MM.1S (cell line): ENCODE measurements at regions not wholly inside any gene's neighbourhood (a gene's known extent, or its start where the extent isn't known, plus 50 kb on each side); places are given as distances from the start of the nearest gene placed in this dataset.

Experiments used
- DNase-seq: peaks from one replicate; pipeline ENCODE4 v3.0.0-alpha.2; 2015
- H2AFZ ChIP-seq: fragments of 300-600 bp; sonication (generic); 2 replicates; pipeline ENCODE4 v1.6.0; 2016; ENCODE audit warnings: antibody characterized with exemption, low read length
- H3F3A ChIP-seq: fragments of 300-600 bp; sonication (generic); 2 replicates; pipeline ENCODE4 v1.6.1; 2016; ENCODE audit warnings: mild to moderate bottlenecking, antibody characterized with exemption, low read length, moderate library complexity, mixed read lengths; ENCODE audit not compliant: insufficient read depth
- H3K27ac ChIP-seq: fragments of 300-600 bp; sonication (generic); 2 replicates; pipeline ENCODE4 v1.5.1; 2016; ENCODE audit warnings: mild to moderate bottlenecking, low read length
- H3K27me3 ChIP-seq: fragments of 300-600 bp; sonication (generic); replicated peaks from 2 replicates; pipeline ENCODE4 v1.6.0; 2016; ENCODE audit warnings: low read length; ENCODE audit not compliant: insufficient read depth
- H3K36me3 ChIP-seq: fragments of 300-600 bp; sonication (generic); replicated peaks from 2 replicates; pipeline ENCODE4 v1.6.1; 2016; ENCODE audit warnings: mild to moderate bottlenecking, low read length, mixed read lengths; ENCODE audit not compliant: insufficient read depth
- H3K4me1 ChIP-seq: fragments of 300-600 bp; sonication (generic); 2 replicates; pipeline ENCODE4 v1.6.1; 2016; ENCODE audit warnings: low read length, mixed read lengths
- H3K4me2 ChIP-seq: fragments of 300-600 bp; sonication (generic); 2 replicates; pipeline ENCODE4 v1.6.0; 2016; ENCODE audit warnings: low read depth, low read length
- H3K4me3 ChIP-seq: fragments of 300-600 bp; sonication (generic); 2 replicates; pipeline ENCODE4 v1.5.1; 2016; ENCODE audit warnings: low read length, mixed read lengths
- H3K79me2 ChIP-seq: fragments of 300-600 bp; sonication (generic); 2 replicates; pipeline ENCODE4 v1.6.1; 2016; ENCODE audit warnings: mixed run types, low read length, mixed read lengths
- H3K9ac ChIP-seq: fragments of 300-600 bp; sonication (generic); 2 replicates; pipeline ENCODE4 v1.6.1; 2016; ENCODE audit warnings: low read length, mixed read lengths
- H3K9me2 ChIP-seq: fragments of 300-600 bp; sonication (generic); replicated peaks from 2 replicates; pipeline ENCODE4 v1.6.1; 2016; ENCODE audit warnings: mild to moderate bottlenecking, low read length, mixed read lengths; ENCODE audit not compliant: insufficient read depth
- H3K9me3 ChIP-seq: fragments of 300-600 bp; sonication (generic); replicated peaks from 2 replicates; pipeline ENCODE4 v1.6.1; 2016; ENCODE audit warnings: mild to moderate bottlenecking, low read length, mixed read lengths; ENCODE audit not compliant: insufficient read depth
- H4K20me1 ChIP-seq: fragments of 300-600 bp; sonication (generic); 2 replicates; pipeline ENCODE4 v1.6.1; 2016; ENCODE audit warnings: mild to moderate bottlenecking, low read length, moderate library complexity, mixed read lengths; ENCODE audit not compliant: insufficient read depth
- CTCF ChIP-seq: fragments of 300-600 bp; sonication (generic); IDR thresholded peaks from 2 replicates; pipeline ENCODE4 v1.5.1; 2016; ENCODE audit warnings: antibody characterized with exemption, low read length, mixed read lengths
- EZH2 ChIP-seq: fragments of 300-600 bp; sonication (generic); optimal IDR thresholded peaks from 2 replicates; pipeline ENCODE3; 2017; ENCODE audit warnings: low read depth, mild to moderate bottlenecking, antibody characterized with exemption, low read length, mixed read lengths
- EZH2phosphoT487 ChIP-seq: fragments of 300-600 bp; sonication (generic); IDR thresholded peaks from 2 replicates; pipeline ENCODE4 v1.6.1; 2018; ENCODE audit warnings: antibody characterized with exemption, low read length

GRCh38 chr18:67805261-67805660 is 288.7 kb upstream of the DSEL start:
- Histone ChIP-seq H3K27ac (no peak overlapping the region), H4K20me1 (no peaks in the 10 kb centered on the region), H2AFZ (no peak overlapping the region), H3K79me2 (no peaks in the 10 kb centered on the region), H3K4me2 (no peak overlapping the region), H3K4me3 (no peak overlapping the region), H3K4me1 (no peaks in the 10 kb centered on the region), H3K9ac (no peak overlapping the region), H3K9me3 (no peaks in the 10 kb centered on the region), H3K27me3 (no peaks in the 10 kb centered on the region), H3F3A (no peaks in the 10 kb centered on the region), H3K36me3 (no peaks in the 10 kb centered on the region), H3K9me2 (no peaks in the 10 kb centered on the region)
- DNase-seq, result no peak
- TF ChIP-seq CTCF, result no peak
- no peak for TF ChIP-seq EZH2phosphoT487
- no peak for TF ChIP-seq EZH2

- Histone ChIP-seq H4K20me1 (no peaks in the 10 kb centered on the region), H3K4me3 (no peak overlapping the region), H3K27ac (no peak overlapping the region), H3K4me1 (no peaks in the 10 kb centered on the region), H3K9me3 (no peaks in the 10 kb centered on the region), H3K36me3 (no peaks in the 10 kb centered on the region), H2AFZ (no peak overlapping the region), H3K27me3 (no peaks in the 10 kb centered on the region), H3K79me2 (no peaks in the 10 kb centered on the region), H3K9me2 (no peaks in the 10 kb centered on the region), H3F3A (no peaks in the 10 kb centered on the region), H3K9ac (no peak overlapping the region), H3K4me2 (no peak overlapping the region)
- DNase-seq, result no peak
- TF ChIP-seq EZH2phosphoT487 (no peak), EZH2 (no peak), CTCF (no peak)
Observed at GRCh38 chr18:67794521-67794920, 278.0 kb upstream of the DSEL start.

DNA sequence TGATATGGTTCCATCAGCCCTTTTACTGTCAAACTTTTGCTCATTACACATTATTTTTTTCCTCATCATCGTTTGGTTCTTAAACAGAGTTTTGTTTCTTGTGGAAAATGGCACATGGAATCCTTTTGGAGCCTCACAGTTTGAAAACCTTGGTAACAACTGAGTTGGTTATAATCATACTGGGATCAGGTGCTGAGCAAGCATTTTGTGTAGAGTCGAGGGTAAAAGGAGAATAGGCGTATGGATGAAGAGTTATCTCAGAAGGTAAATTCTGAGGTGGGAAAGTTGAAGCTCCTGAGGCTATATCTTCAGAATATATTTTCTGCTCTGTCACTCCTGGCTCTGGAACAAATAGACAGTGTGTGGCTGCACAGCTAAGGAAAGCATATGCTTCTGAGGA is 274.0 kb upstream of the DSEL start:
- TF ChIP-seq EZH2 (no peak), CTCF (no peak), EZH2phosphoT487 (no peak)
- no peaks in the 10 kb centered on the region for H3K9me2 ChIP-seq
- H3K79me2 ChIP-seq, result no peaks in the 10 kb centered on the region
- no peaks in the 10 kb centered on the region for H3K4me1 ChIP-seq
- H3K9ac ChIP-seq, result no peak overlapping the region
- no peaks in the 10 kb centered on the region for H3F3A ChIP-seq
- no peak overlapping the region for H2AFZ ChIP-seq
- no peak for DNase-seq
- H3K27ac ChIP-seq, result no peak overlapping the region
- H3K27me3 ChIP-seq, result no peaks in the 10 kb centered on the region
- H3K4me3 ChIP-seq, result no peak overlapping the region
- no peaks in the 10 kb centered on the region for H3K9me3 ChIP-seq
- H3K4me2 ChIP-seq, result no peak overlapping the region
- no peaks in the 10 kb centered on the region for H4K20me1 ChIP-seq
- H3K36me3 ChIP-seq, result no peaks in the 10 kb centered on the region

DNA sequence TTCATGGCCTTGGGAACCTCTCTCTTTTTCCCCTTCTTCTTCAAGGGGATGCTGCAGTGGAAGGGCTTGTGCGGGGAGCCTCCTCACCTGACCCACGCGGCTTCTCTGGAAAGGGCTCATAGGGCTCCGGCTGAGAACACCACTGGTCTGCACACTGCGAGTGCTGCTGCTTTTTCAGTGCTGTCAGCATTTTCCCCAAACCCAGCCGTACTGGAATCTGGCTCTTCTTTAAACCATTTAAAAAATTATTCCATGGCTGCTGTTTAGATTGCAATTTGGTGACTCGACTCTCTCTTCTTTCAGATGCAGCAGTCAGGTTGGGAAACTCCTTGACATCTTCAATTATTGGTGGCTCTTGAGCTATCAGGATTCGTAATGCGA is 272.6 kb upstream of the DSEL start:
- no peaks in the 10 kb centered on the region for H3K36me3 ChIP-seq
- no peak overlapping the region for H3K4me2 ChIP-seq
- no peaks in the 10 kb centered on the region for H4K20me1 ChIP-seq
- H3K79me2 ChIP-seq, result no peaks in the 10 kb centered on the region
- H2AFZ ChIP-seq, result no peak overlapping the region
- H3K9me3 ChIP-seq, result no peaks in the 10 kb centered on the region
- no peaks in the 10 kb centered on the region for H3K9me2 ChIP-seq
- H3K27me3 ChIP-seq, result no peaks in the 10 kb centered on the region
- TF ChIP-seq EZH2phosphoT487 (no peak), CTCF (no peak), EZH2 (no peak)
- no peaks in the 10 kb centered on the region for H3F3A ChIP-seq
- no peak overlapping the region for H3K9ac ChIP-seq
- no peaks in the 10 kb centered on the region for H3K4me1 ChIP-seq
- H3K4me3 ChIP-seq, result no peak overlapping the region
- no peak for DNase-seq
- no peak overlapping the region for H3K27ac ChIP-seq
